KBM-7 (cell line): ENCODE measurements at regions not wholly inside any gene's neighbourhood (a gene's known extent, or its start where the extent isn't known, plus 50 kb on each side); places are given as distances from the start of the nearest gene placed in this dataset.

Experiments
- DNase-seq: peaks from one replicate; pipeline ENCODE4 v3.0.0-alpha.2; 2015
- in situ Hi-C: fragments of 300-500 bp; cut with MboI; formaldehyde crosslinking; loops from 2 replicates; pipeline ENCODE4 v1.14.3; 2020; ENCODE audit warnings: low sequenced_read_pairs, low pct_unique_long_range_greater_than_20kb, mixed read lengths

GRCh38 chr7:41633690-41634089 is 69.2 kb downstream of the INHBA start:
- no peak for DNase-seq
- in situ Hi-C loops: no loop called here

DNA sequence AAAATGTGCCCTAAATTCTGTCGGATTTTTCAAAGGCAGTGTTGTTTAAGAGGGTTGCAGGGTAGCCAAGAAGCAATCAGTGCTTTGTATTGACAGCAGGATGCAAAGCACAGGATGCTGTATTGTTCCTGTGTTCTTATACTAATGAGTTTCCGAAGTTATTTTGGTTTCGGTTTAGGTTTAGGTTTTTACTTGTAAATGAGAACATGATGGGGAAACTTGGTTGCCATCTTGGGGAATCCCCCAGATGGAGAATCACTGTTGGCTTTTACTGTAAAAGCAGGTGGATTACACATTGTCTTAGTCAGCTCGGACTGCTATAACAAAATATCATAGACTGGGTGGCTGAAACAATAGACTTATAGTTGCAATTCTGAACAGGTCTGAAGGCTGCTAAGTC is 72.1 kb downstream of the INHBA start:
- in situ Hi-C loops: no loop called here
- no peak for DNase-seq

DNA sequence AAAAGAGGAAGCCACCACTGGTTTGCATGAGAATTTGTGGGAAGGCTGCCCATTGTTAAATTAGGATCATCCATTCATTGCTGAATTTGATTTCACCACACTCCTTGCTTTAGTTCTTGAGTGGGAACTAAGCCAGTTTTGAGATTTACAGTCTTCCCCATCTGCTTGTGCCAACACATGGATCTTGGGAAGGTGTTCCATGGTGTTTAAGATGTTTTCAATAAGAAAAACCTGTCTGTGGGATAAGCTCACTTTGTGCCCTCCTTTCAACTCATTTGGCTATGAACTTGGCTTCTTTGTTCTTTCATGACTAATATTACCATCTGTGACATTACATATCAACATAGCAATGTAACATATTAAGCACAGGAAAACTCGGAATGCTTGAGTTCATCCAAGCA is 73.2 kb downstream of the INHBA start:
- no peak for DNase-seq
- in situ Hi-C loops: no loop called here

- no peak for DNase-seq
- in situ Hi-C loops: no loop called here
These were observed 74.0 kb downstream of the INHBA start for GRCh38 chr7:41628901-41629300.

DNA sequence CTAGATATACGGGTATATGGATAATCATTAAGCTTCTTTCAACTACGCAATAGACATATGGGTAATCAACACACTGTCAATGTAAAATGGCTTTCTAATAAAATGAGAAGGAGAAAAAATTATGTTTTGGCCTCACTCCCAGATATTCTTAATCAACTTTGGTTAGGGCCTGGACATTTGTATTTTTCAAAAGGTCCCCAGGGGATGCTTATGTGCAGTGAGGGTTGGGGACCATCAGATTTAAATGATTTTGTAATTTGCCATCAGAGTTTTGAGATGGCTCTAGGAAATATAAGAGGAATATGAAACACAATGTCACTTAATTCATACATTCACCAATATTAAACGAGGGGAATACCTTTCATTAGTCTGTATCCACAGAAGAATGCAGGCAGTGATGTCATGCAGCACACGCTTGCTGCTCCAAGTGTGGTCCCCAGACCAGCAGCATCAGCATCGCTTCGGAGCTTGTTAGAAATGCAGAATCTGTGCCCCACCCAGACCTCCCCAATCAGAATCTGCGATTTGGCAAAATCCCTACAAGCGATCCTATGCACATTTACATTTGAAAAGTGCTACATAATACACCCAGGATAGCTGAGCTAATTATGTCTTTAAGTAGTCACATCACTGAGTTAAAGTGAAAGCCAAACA is 75.1 kb downstream of the INHBA start:
- no peak for DNase-seq
- in situ Hi-C loops: no loop called here

DNA sequence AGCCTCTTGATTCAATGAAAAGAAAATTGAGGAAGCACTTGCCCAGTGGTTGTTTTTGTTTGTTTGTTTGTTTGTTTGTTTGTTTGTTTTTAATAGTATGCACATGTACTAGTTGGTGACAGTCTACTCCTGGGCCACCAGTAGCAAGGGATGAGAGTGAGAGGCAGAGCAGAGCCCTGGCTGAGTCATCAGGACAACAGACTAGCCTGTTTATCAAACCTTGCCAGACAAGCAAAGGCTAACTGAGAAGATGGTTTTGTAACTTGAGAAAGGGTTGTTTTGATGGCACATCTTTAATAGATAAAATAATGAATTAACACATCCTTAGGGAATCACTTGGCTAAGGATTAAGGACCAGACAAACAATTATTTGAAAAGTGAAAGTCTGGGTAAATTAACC is 78.1 kb downstream of the INHBA start:
- no peak for DNase-seq
- in situ Hi-C loops: no loop called here

DNA sequence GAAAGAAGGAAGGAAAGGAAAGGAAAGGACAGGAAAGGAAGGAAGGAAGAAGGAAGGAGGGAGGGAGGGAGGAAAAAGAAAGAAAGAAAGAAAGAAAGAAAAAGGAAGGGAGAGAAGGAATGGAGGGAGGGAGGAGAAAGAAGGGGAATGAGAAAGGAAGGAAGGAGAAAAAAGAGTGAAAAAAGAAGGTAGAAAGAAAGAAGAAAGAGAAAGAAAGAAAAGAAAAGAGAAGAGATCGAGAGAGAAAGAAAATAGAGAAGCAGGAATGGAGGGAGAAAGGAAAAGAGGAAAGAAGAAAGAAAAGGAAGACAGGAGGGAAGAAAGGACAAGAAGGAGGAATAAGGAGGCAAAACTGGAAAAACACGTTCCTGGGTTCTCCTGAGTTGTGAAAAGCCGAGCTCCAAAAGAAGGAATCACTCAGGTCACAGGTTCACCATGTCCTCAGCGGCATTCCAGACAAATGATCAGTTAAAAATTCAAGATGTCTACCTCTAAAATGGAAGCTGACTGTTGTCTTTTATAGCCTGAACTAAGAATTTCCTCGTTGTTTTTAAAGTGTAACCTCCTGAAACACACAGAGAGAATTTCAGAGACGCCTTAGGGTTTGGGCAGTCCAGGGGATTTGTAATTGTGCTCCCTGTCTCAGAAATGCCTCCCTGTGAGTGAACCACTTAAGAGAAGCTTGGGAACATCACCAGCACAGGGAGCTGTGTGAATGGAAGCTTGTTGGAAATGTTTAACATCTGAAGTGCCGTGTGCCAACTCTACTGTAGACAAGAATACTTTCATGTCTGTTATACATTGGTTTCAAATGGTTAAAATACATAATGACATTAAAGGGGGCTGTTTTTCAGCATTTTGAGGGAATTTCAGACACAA is 80.7 kb downstream of the INHBA start:
- in situ Hi-C loops: no loop called here
- DNase-seq: no peak

DNA sequence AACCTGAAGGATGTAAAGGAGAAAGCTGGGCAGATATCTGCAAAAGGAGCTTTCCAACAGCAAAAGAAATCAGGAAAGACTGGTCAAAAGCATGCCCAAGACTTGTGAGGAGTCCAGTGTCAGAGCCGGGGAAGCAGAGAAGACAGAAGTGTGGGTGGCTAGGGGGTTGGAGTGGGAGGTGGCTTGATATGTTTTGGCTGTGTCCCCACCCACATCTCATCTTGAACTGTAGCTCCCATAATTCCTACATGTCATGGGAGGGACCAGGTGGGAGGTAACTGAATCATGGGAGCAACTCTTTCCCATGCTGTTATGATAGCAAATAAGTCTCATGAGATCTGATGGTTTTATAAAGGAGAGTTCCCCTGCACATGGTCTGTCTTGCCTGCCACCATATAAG is 84.9 kb downstream of the INHBA start:
- no peak for DNase-seq
- in situ Hi-C loops: no loop called here

DNA sequence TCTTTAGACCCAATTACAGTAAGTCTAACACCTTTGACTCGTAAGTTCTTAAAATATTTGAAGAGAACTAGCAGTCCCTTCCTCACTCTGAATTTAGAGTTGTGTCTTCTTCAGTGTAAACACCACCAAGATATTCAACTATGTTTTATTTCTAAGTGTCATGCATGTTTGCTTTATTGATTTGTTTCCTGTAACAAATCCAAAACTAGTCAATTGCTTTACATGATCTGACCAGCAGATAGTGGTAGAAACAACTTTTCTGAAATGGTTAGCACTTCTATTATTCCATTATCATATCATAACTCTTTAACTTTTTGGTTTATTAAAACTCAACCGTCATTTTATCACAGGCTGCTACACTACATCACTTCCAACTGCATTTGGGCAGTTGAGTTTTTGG is 90.1 kb downstream of the INHBA start:
- in situ Hi-C loops: no loop called here
- no peak for DNase-seq

DNA sequence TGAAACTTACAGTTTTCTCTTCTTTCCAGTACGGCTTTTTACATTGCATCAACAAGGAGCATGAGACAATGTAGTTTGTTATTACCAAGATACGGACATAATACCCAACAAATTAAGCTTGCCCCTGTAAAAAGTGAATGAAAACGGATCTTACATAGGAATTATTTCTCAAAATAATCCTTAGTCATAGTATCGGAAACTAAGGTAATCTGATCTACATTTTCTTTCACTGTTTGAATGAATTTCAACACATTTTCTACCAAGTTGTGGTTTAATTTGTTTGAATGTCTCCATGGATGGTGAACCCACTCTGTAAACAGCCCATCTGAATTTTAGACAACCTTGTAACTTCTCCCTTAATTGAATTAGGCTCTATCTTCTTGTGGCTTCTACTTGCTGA is 90.5 kb downstream of the INHBA start:
- DNase-seq: no peak
- in situ Hi-C loops: no loop called here

DNA sequence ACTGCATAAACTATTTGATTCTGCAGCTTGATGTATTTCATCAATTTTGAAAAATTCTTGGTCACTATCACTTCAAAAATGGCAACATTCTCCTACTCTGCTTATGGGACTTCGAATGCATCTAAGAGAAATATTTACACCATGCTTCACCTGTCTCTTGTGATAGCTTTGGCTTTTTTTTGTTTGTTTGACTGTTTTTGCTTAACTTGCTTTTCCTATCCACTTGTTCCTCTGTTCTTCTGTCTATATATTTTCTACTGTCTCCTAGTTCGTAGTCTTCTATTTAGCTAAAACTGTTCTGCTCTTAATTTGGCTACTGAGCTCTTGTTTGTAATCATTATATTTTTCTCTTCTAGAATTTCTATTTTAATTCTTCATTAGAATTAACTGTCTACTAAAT is 94.4 kb downstream of the INHBA start:
- in situ Hi-C loops: no loop called here

DNA sequence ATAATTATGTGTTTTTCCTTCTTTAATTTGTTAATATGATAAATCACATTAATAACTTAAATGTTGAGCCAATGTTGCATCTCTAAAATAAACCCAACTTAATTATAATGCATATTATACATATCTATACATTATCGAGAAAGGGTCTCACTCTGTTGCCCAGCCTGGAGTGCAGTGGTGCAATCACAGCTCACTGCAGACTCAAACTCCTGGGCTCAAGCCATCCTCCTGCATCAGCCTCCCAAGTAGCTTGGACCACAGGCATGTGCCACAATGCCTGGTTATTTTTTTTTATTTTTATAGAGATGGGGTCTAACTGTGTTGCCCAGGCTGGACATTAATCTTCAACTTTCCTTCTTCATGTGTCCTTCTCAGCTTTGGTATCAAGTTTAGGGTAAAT is 98.9 kb downstream of the INHBA start:
- in situ Hi-C loops: no loop called here
- no peak for DNase-seq

More for the DNA sequence above, 94.4 kb downstream of the INHBA start:
- no peak for DNase-seq

GRCh38 chr7:41599760-41600159 is 103.1 kb downstream of the INHBA start:
- in situ Hi-C loops: no loop called here
- peak; percentile 1 for DNase-seq

DNA sequence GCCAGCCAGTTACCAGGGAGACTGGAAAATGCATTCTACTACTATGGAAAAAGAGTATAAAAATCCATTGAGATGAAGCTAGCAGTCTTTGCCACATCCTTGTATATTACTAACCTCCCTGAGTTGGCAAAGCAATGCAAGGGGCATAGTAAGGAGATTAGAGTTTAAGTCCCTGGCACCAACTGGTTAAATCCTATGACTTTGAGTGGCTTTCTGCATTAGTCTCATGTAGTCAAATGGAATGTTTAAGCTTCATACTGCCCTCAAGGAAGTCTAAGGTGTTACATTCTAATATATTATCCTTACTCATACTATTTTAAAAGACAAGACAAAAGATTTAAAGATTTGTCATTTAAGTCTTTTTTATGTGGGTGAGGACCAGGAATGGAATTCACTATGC is 110.1 kb downstream of the INHBA start:
- in situ Hi-C loops: no loop called here
- DNase-seq: no peak

DNA sequence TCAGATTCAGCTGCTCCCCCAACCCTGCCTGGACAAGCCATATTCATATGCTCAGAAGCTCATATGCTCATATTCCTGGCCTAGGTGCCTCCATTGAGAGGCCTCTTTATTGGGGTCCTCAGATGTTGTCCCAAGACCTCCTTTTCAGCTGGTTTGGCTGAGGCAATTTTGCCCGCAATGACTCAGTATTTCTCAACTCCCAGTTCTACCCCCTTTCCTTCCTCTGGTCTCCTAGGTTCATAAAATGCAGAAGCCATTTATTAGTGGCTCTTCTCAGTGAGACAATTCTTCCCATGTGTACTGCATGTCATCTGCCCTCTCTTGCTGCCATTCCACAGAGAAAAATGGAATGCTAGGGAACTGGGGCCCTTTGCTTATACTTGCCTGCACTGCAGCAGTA is 110.7 kb downstream of the INHBA start:
- DNase-seq: peak; percentile 9
- in situ Hi-C loops: no loop called here

DNA sequence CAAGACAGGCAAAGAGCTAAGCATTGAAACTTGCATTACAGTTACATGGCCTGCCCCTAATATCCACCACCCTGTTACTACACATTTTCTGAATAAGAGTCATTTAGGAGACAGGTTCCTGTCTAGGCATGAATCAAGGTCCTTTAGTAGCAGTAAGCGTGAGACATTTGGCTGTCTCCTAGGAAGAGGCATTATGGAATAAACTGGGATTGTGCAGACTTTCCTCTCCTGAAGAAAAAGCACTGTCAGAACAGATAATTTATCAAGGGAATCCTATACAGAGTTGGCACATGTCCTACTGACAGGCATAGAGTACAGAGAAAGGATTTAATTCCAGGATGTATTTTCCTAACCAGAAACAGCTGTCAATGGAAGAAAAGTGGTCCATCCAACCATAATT is 111.9 kb downstream of the INHBA start:
- in situ Hi-C loops: no loop called here
- no peak for DNase-seq

- in situ Hi-C loops: no loop called here
These were observed 114.5 kb downstream of the INHBA start for GRCh38 chr7:41588341-41588740.

GRCh38 chr7:41586931-41587640 is 115.8 kb downstream of the INHBA start:
- in situ Hi-C loops: no loop called here
- no peak for DNase-seq

More at GRCh38 chr7:41588341-41588740, 114.5 kb downstream of the INHBA start:
- no peak for DNase-seq

DNA sequence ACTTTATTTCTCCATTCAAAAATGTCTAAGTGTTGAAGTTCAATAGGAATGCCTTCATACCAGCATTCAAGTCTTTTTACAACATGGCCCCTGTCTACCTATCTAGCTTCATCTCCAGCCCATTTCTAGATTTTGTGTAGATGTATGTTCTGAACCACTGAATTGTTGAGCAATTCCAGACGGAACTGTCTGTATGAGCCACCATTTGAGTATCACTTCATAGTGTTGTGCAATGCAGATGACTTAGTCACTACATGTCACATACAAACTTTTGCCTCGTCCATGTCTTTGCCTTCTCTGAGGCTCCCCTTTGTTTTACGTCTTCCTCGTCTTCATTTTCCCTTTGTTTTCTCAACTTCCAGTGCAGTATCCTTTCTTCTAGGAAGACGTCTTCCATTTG is 118.1 kb downstream of the INHBA start:
- in situ Hi-C loops: no loop called here
- DNase-seq: no peak

- DNase-seq: no peak
- in situ Hi-C loops: no loop called here
These were observed 120.8 kb downstream of the INHBA start for GRCh38 chr7:41582116-41582515.
